Fibroblast of lung (primary cell): ENCODE measurements at regions not wholly inside any gene's neighbourhood (a gene's known extent, or its start where the extent isn't known, plus 50 kb on each side); places are given as distances from the start of the nearest gene placed in this dataset.

Experiments used
- DNase-seq, 2 donors: peaks; one replicate each; pipeline versions ENCODE4 v3.0.0 to v3.0.0-alpha.2; 2010; ENCODE audit warnings: low read depth in 2 of 2
- H2AFZ ChIP-seq: 2 replicates; pipeline ENCODE4 v1.5.1; 2012; ENCODE audit warnings: low read length, control low read depth, inconsistent platforms
- H3K27ac ChIP-seq: 2 replicates; pipeline ENCODE4 v1.5.1; 2011; ENCODE audit warnings: low read length, control low read depth; ENCODE audit not compliant: insufficient read depth
- H3K27me3 ChIP-seq: 2 replicates; pipeline ENCODE4 v1.5.1; 2011; ENCODE audit warnings: mild to moderate bottlenecking, low read length; ENCODE audit not compliant: control insufficient read depth, insufficient read depth
- H3K36me3 ChIP-seq: 2 replicates; pipeline ENCODE4 v1.5.1; 2011; ENCODE audit warnings: low read length; ENCODE audit not compliant: control insufficient read depth, insufficient read depth
- H3K4me1 ChIP-seq: 2 replicates; pipeline ENCODE4 v1.5.1; 2011; ENCODE audit warnings: low read length; ENCODE audit not compliant: control insufficient read depth, insufficient read depth; ENCODE audit errors: extremely low read depth
- H3K4me2 ChIP-seq: 2 replicates; pipeline ENCODE4 v1.5.1; 2011; ENCODE audit warnings: low read length, control low read depth; ENCODE audit not compliant: insufficient read depth; ENCODE audit errors: extremely low read depth
- H3K4me3 ChIP-seq, 4 experiments: fragments of 200-600 bp in 1 of 4; sonication (generic) in 1 of 4; replicated peaks in 1 of 4; 2 replicates each; pipeline ENCODE4 v1.5.1; 2011 to 2016; ENCODE audit warnings: low read length in 4 of 4, low read depth in 3 of 4, mild to moderate bottlenecking in 3 of 4, control low read depth in 2 of 4, inconsistent platforms in 1 of 4, mixed read lengths in 1 of 4; ENCODE audit not compliant: insufficient read depth in 1 of 4; ENCODE audit errors: control extremely low read depth in 1 of 4
- H3K79me2 ChIP-seq: 2 replicates; pipeline ENCODE4 v1.5.1; 2012; ENCODE audit warnings: mild to moderate bottlenecking, low read length, inconsistent platforms; ENCODE audit not compliant: control insufficient read depth, insufficient read depth
- H3K9ac ChIP-seq: 2 replicates; pipeline ENCODE4 v1.5.1; 2011; ENCODE audit warnings: mild to moderate bottlenecking, low read length, control low read depth; ENCODE audit not compliant: insufficient read depth
- H3K9me3 ChIP-seq: 2 replicates; pipeline ENCODE4 v1.5.1; 2012; ENCODE audit warnings: low read depth, low read length; ENCODE audit not compliant: control insufficient read depth, insufficient read depth
- H4K20me1 ChIP-seq: 2 replicates; pipeline ENCODE4 v1.5.1; 2011; ENCODE audit warnings: low read length; ENCODE audit not compliant: control insufficient read depth, insufficient read depth; ENCODE audit errors: extremely low read depth
- CTCF ChIP-seq, 2 donors: IDR thresholded peaks in 1 of 2; conservative IDR thresholded peaks in 1 of 2; 1 replicate in 1 of 2; 2 replicates in 1 of 2; pipeline ENCODE4 v1.5.1; 2011 to 2012; ENCODE audit warnings: low read length in 2 of 2, control low read depth in 1 of 2, inconsistent platforms in 1 of 2, low read depth in 1 of 2, mild to moderate bottlenecking in 1 of 2
- EZH2 ChIP-seq: IDR thresholded peaks from 2 replicates; pipeline ENCODE4 v1.5.1; 2012; ENCODE audit warnings: low read length, control low read depth, mild to moderate bottlenecking; ENCODE audit errors: missing control alignments

DNA sequence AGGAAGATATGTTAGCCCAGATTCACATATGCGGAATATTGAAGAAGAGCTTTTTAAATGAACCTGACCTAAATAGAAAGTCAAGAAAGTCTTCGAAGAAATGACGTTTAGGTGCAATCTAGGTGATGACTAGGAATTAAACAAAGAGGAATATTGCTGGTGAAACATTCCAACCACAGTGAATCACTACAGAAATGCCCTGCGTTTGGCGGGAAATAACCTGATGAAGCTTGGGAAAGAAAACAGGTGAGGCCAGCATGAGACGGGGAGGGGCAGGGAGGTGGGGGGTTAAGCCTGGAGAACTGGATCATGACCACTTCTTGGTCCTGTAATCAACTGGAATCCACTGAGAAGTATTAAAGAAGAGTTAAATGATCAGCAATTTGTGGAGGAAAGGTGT lies 299.4 kb upstream of the VSTM2A start:
- Histone ChIP-seq H3K4me3 (no peak overlapping the region), H3K4me1 (no peaks in the 10 kb centered on the region), H4K20me1 (no peaks in the 10 kb centered on the region), H3K27me3 (no peaks in the 10 kb centered on the region), H3K36me3 (no peaks in the 10 kb centered on the region), H2AFZ (no peak overlapping the region), H3K79me2 (no peaks in the 10 kb centered on the region), H3K9me3 (no peaks in the 10 kb centered on the region), H3K9ac (no peak overlapping the region), H3K4me2 (no peak overlapping the region), H3K27ac (no peak overlapping the region)
- no peak for DNase-seq
- TF ChIP-seq EZH2 (no peak), CTCF (conservative IDR thresholded peaks at IDR 0.05 in 1 of 2, IDR thresholded peaks at IDR 0.05 in 1 of 2; ENCODE audit: low read depth in 1 of 2, low read length in 2 of 2) (no peak)

DNA sequence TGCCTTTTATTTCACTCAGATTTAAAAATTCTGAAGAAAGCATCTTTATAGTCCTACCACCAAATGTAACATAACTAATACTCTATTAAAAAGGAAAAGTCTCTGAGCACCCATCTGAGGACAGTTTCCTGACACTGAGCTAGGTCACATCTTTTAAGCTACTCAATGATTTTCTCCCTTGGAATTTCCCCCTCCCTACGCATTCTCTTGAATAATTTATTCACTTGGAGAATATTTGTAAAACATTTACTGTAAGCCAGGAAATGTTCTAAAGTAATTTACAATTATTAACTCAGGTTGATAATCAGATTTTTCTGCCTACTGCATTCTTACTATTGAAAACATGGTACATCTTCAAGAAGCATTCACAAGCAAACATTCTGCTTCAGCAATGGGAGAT lies 297.2 kb upstream of the VSTM2A start:
- Histone ChIP-seq H3K27ac (no peak overlapping the region), H3K79me2 (no peaks in the 10 kb centered on the region), H3K36me3 (no peaks in the 10 kb centered on the region), H3K4me1 (no peaks in the 10 kb centered on the region), H3K27me3 (no peaks in the 10 kb centered on the region), H3K4me2 (no peak overlapping the region), H3K9me3 (no peaks in the 10 kb centered on the region), H3K9ac (no peak overlapping the region), H4K20me1 (no peaks in the 10 kb centered on the region), H2AFZ (no peak overlapping the region), H3K4me3 (no peak overlapping the region)
- no peak for TF ChIP-seq EZH2
- DNase-seq, result no peak

DNA sequence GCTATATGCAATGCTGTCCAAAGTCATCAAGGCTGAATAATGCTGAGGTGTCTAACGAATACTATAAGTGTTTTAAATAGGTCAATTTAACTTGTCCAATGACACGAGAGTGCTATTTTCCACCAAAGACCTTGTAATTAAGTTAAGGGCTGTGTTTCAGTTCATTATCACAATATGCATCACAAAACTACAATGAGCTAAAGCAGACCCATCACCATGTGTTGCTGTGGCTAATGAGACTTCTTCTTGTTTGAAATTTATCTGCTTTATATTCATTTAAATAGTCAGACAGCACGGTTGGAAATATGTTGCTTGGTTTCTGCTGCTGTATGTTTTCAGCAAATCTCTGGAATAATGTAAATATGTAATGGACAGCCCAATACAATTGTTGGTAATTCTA lies 292.5 kb upstream of the VSTM2A start:
- TF ChIP-seq EZH2 (no peak), CTCF (conservative IDR thresholded peaks at IDR 0.05 in 1 of 2, IDR thresholded peaks at IDR 0.05 in 1 of 2; ENCODE audit: low read depth in 1 of 2, low read length in 2 of 2) (no peak)
- Histone ChIP-seq H2AFZ (no peak overlapping the region), H3K4me3 (no peak overlapping the region), H3K9ac (no peak overlapping the region), H3K27me3 (no peaks in the 10 kb centered on the region), H3K9me3 (no peaks in the 10 kb centered on the region), H3K4me2 (no peak overlapping the region), H3K36me3 (no peaks in the 10 kb centered on the region), H3K27ac (no peak overlapping the region), H4K20me1 (no peaks in the 10 kb centered on the region), H3K4me1 (no peaks in the 10 kb centered on the region), H3K79me2 (no peaks in the 10 kb centered on the region)
- no peak for DNase-seq
